GM23248 (cell line): ENCODE measurements at regions not wholly inside any gene's neighbourhood (a gene's known extent, or its start where the extent isn't known, plus 50 kb on each side); places are given as distances from the start of the nearest gene placed in this dataset.
A peak's percentile ranks its signal among the peaks of the same experiment; 100 is the strongest.

Experiments
- DNase-seq: peaks from one replicate; pipeline ENCODE4 v3.0.0-alpha.2; 2015
- H2AFZ ChIP-seq: fragments of 200-600 bp; sonication (generic); 2 replicates; pipeline ENCODE4 v1.6.1; 2016; ENCODE audit warnings: antibody characterized with exemption
- H3F3A ChIP-seq: fragments of 200-600 bp; sonication (generic); 2 replicates; pipeline ENCODE4 v1.6.1; 2016; ENCODE audit warnings: mild to moderate bottlenecking, antibody characterized with exemption, mixed run types; ENCODE audit not compliant: insufficient read depth
- H3K27ac ChIP-seq: fragments of 200-600 bp; sonication (generic); 2 replicates; pipeline ENCODE4 v1.5.1; 2016; ENCODE audit warnings: mild to moderate bottlenecking
- H3K27me3 ChIP-seq: fragments of 200-600 bp; sonication (generic); replicated peaks from 2 replicates; pipeline ENCODE4 v1.6.1; 2016; ENCODE audit warnings: mild to moderate bottlenecking; ENCODE audit not compliant: insufficient read depth
- H3K36me3 ChIP-seq: fragments of 200-600 bp; sonication (generic); 2 replicates; pipeline ENCODE4 v1.6.1; 2016; ENCODE audit warnings: low read depth, mild to moderate bottlenecking
- H3K4me1 ChIP-seq: fragments of 200-600 bp; sonication (generic); 2 replicates; pipeline ENCODE4 v1.6.1; 2016; ENCODE audit warnings: mild to moderate bottlenecking; ENCODE audit not compliant: insufficient read depth
- H3K4me2 ChIP-seq: fragments of 200-600 bp; sonication (generic); one replicate; pipeline ENCODE4 v1.6.1; 2016; ENCODE audit warnings: mild to moderate bottlenecking; ENCODE audit not compliant: unreplicated experiment
- H3K4me3 ChIP-seq: fragments of 200-600 bp; sonication (generic); 2 replicates; pipeline ENCODE4 v1.5.1; 2016; ENCODE audit warnings: mild to moderate bottlenecking
- H3K79me2 ChIP-seq: fragments of 200-600 bp; sonication (generic); 2 replicates; pipeline ENCODE4 v1.6.1; 2016; ENCODE audit warnings: mild to moderate bottlenecking; ENCODE audit not compliant: insufficient read depth
- H3K9ac ChIP-seq: fragments of 200-600 bp; sonication (generic); 2 replicates; pipeline ENCODE4 v1.6.1; 2016; ENCODE audit warnings: mild to moderate bottlenecking
- H3K9me2 ChIP-seq: fragments of 200-600 bp; sonication (generic); 2 replicates; pipeline ENCODE4 v1.6.1; 2016; ENCODE audit warnings: mixed run types, mild to moderate bottlenecking, moderate library complexity; ENCODE audit not compliant: insufficient read depth
- H3K9me3 ChIP-seq: fragments of 200-600 bp; sonication (generic); one replicate; pipeline ENCODE4 v1.6.1; 2017; ENCODE audit warnings: low read depth
- H4K20me1 ChIP-seq: fragments of 200-600 bp; sonication (generic); 2 replicates; pipeline ENCODE4 v1.6.0; 2016; ENCODE audit not compliant: insufficient read depth
- EZH2 ChIP-seq: fragments of 200-600 bp; sonication (generic); IDR thresholded peaks from 2 replicates; pipeline ENCODE4 v1.6.1; 2018; ENCODE audit warnings: antibody characterized with exemption, mild to moderate bottlenecking; ENCODE audit not compliant: insufficient read depth, poor library complexity, severe bottlenecking
- EZH2phosphoT487 ChIP-seq: fragments of 200-600 bp; sonication (generic); IDR thresholded peaks from 2 replicates; pipeline ENCODE4 v1.6.1; 2018; ENCODE audit warnings: antibody characterized with exemption, moderate library complexity, mild to moderate bottlenecking, low read depth; ENCODE audit not compliant: insufficient read depth
- WGBS, 2 experiments: methylation state at CpG; one replicate each; pipeline ENCODE4 v1.1.6; 2015 to 2017; ENCODE audit warnings: low lambda C conversion rate in 2 of 2, low coverage in 1 of 2; ENCODE audit errors: missing lambda C conversion rate in 2 of 2; 5-methylcytosine and 5-hydroxymethylcytosine counted together
- in situ Hi-C: fragments of 300-500 bp; cut with MboI; formaldehyde crosslinking; loops from 2 replicates; pipeline ENCODE4 v1.15.0; 2020

DNA sequence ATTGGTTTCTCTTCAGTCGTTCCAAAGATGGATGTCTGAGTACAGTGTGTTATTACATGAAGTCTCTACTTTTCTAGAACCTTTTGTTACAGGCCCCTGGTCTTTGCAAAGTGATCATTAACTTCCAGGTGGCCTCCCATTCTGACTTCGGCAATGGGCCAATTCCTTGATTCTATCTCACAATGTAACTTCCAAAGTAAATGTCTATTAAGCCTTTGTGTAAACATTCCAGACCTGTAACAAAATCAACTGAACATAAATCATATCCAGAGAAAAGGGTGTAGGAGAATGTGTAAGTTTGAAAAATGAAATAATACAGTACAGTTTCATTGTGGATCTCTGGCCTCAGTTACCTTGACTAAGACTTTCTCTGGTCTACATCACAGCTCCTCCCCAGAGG is 187.8 kb upstream of the JAG1 start:
- in situ Hi-C loops, result no loop called here
- no peaks in the 10 kb centered on the region for H3K9me3 ChIP-seq
- WGBS, 2 experiments, result 90 to 91% methylated on average over 2 of the region's 2 CpGs
- H3F3A ChIP-seq, result peaks cover 13% of the 10 kb centered on the region
- H3K9me2 ChIP-seq, result no peaks in the 10 kb centered on the region
- no peak overlapping the region for H3K4me3 ChIP-seq
- no peaks in the 10 kb centered on the region for H3K79me2 ChIP-seq
- DNase-seq, result no peak
- no peaks in the 10 kb centered on the region for H3K27me3 ChIP-seq
- H3K4me1 ChIP-seq, result peaks cover 17% of the 10 kb centered on the region
- no peak overlapping the region for H3K9ac ChIP-seq
- TF ChIP-seq EZH2phosphoT487 (no peak), EZH2 (no peak)
- no peak overlapping the region for H3K4me2 ChIP-seq
- H2AFZ ChIP-seq, result no peak overlapping the region
- H4K20me1 ChIP-seq, result no peaks in the 10 kb centered on the region
- no peaks in the 10 kb centered on the region for H3K36me3 ChIP-seq
- no peak overlapping the region for H3K27ac ChIP-seq

DNA sequence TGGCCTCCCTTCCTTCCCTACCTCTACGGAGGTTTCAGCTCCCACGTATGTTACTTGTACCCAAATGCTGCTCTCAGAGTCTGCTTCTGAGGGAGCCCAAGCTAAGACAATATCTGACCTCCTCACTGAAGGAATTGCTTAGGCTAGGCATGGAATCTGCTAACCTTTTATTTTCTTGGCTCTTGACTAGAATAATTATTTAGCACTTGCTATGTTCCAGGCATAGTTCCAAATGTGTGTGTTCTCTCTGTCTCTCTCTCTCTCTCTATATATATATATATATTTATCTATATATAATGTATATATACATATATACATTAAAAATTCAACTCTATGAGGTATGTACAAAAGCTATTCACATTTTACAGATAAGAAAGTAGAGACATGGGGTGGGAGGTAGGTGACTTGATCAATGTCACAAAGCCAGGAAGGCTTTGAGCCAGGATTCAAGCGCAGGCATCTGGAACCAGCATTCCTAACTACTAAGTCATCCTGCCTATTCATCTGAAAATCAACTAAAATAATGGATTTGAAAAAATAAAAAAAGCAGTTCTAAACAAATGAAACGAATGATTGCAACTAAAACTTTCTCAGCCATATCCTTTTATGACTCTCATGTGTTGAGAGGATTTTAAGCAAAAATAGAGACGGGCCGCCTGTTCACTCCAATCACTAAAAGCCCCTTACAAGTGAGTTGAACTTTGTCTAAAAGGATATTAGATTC is 189.7 kb upstream of the JAG1 start:
- no peaks in the 10 kb centered on the region for H3K9me3 ChIP-seq
- H3K9ac ChIP-seq, result peak overlapping the region; percentile 36; the same call in 1 of the 2 replicates
- H3K27me3 ChIP-seq, result no peaks in the 10 kb centered on the region
- WGBS, 2 experiments, result 4 to 9% methylated on average over 6 of the region's 6 CpGs
- peaks cover 13% of the 10 kb centered on the region for H3F3A ChIP-seq
- H3K27ac ChIP-seq, result peak overlapping the region; percentile 51
- peak overlapping the region; percentile 76 for H2AFZ ChIP-seq
- no peak for TF ChIP-seq EZH2phosphoT487
- TF ChIP-seq EZH2, result no peak
- peak overlapping the region; percentile 92 for H3K4me2 ChIP-seq
- in situ Hi-C loops, result no loop called here
- no peaks in the 10 kb centered on the region for H3K9me2 ChIP-seq
- H4K20me1 ChIP-seq, result no peaks in the 10 kb centered on the region
- peak; percentile 79 for DNase-seq
- H3K36me3 ChIP-seq, result no peaks in the 10 kb centered on the region
- peak overlapping the region; percentile 59 for H3K4me3 ChIP-seq
- peaks cover 17% of the 10 kb centered on the region for H3K4me1 ChIP-seq
- H3K79me2 ChIP-seq, result no peaks in the 10 kb centered on the region

DNA sequence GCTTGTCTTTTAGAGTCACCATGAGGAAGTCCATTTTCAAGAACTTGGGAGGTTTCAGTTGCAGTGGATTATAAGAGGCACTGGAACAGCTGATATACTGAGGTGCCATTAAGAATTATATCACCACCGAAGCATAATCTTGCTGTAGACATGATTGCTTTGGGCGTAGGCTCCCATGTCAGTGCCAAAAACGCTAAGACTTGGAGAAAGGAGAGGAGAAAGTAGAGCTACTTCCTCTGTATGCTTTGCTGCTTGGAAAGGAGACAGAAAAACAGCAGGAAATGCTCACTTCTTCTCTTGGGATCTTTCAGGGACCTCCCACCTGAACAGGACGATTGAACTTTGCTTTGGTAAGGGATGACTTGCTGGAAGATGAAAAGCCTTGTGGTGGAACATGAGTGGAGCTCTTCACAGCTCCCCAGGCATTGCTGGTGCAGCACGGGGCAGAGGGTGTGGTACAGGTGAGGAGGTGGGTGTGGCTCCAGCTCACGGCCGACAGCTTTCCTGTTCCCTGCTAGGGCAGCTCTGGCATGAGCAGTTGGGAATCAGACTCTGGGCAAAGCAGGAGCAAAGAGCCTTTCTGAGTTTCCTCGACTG is 190.4 kb upstream of the JAG1 start:
- 23 to 26% methylated on average over 8 of the region's 8 CpGs for WGBS, 2 experiments
- Histone ChIP-seq H3K4me2 (peak overlapping the region; percentile 92), H3K9ac (peak overlapping the region; percentile 36; the same call in 1 of the 2 replicates), H3K9me3 (no peaks in the 10 kb centered on the region), H3K27me3 (no peaks in the 10 kb centered on the region), H3K4me1 (peaks cover 17% of the 10 kb centered on the region), H3K9me2 (no peaks in the 10 kb centered on the region), H3F3A (peaks cover 13% of the 10 kb centered on the region), H3K36me3 (no peaks in the 10 kb centered on the region), H4K20me1 (no peaks in the 10 kb centered on the region), H3K27ac (peak overlapping the region; percentile 51), H2AFZ (peak overlapping the region; percentile 76), H3K79me2 (no peaks in the 10 kb centered on the region), H3K4me3 (peak overlapping the region; percentile 59)
- DNase-seq, result peak; percentile 50
- TF ChIP-seq EZH2 (no peak), EZH2phosphoT487 (no peak)
- in situ Hi-C loops, result no loop called here

DNA sequence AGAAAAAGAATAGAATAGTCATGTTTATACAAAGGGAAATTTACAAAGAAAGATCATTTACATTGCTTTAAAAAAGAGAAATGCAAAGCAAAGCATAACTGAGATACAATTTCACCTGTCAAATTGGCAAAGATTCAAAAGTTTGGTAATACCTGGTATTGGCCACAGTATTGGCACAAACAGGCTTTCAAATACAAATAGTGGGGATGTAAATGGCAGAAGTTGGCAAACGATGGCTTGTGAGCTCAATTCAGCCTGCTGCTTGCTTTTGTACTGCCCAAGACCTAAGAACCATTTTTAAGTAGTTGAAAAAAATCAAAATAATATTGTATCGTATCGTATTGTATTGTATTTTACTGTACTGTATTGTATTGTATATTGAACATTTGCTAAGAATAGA is 194.5 kb upstream of the JAG1 start:
- TF ChIP-seq EZH2phosphoT487, result no peak
- TF ChIP-seq EZH2, result no peak
- Histone ChIP-seq H4K20me1 (no peaks in the 10 kb centered on the region), H3K4me2 (no peak overlapping the region), H2AFZ (no peak overlapping the region), H3K9me2 (no peaks in the 10 kb centered on the region), H3K9ac (no peak overlapping the region), H3K27ac (no peak overlapping the region), H3K4me3 (no peak overlapping the region), H3K4me1 (peaks cover 14% of the 10 kb centered on the region), H3K27me3 (no peaks in the 10 kb centered on the region), H3K79me2 (no peaks in the 10 kb centered on the region), H3K36me3 (no peaks in the 10 kb centered on the region), H3K9me3 (no peaks in the 10 kb centered on the region), H3F3A (peaks cover 13% of the 10 kb centered on the region)
- no peak for DNase-seq
- in situ Hi-C loops, result no loop called here
- 84 to 87% methylated on average over 3 of the region's 3 CpGs for WGBS, 2 experiments
